Fibroblast of villous mesenchyme (primary cell): ENCODE measurements at regions not wholly inside any gene's neighbourhood (a gene's known extent, or its start where the extent isn't known, plus 50 kb on each side); places are given as distances from the start of the nearest gene placed in this dataset.

Experiments
- DNase-seq: peaks from one replicate; pipeline ENCODE4 v3.0.0-alpha.2; 2010; ENCODE audit warnings: low read depth
- H3K4me3 ChIP-seq: 2 replicates; pipeline ENCODE4 v1.5.1; 2011; ENCODE audit warnings: low read depth, mild to moderate bottlenecking, low read length
- CTCF ChIP-seq: IDR thresholded peaks from 2 replicates; pipeline ENCODE4 v1.5.1; 2012; ENCODE audit warnings: low read depth, mild to moderate bottlenecking, low read length; ENCODE audit not compliant: insufficient read depth

GRCh38 chr18:75120521-75120920 is 88.4 kb downstream of the PTGR3 start:
- no peak for DNase-seq
- no peak for TF ChIP-seq CTCF
- H3K4me3 ChIP-seq = no peak overlapping the region

GRCh38 chr18:75116809-75117208 is 92.1 kb downstream of the PTGR3 start:
- DNase-seq = no peak
- H3K4me3 ChIP-seq = no peak overlapping the region
- TF ChIP-seq CTCF = no peak

GRCh38 chr18:75116165-75116564 is 92.8 kb downstream of the PTGR3 start:
- DNase-seq = no peak
- no peak overlapping the region for H3K4me3 ChIP-seq
- no peak for TF ChIP-seq CTCF

- no peak for DNase-seq
- no peak overlapping the region for H3K4me3 ChIP-seq
- TF ChIP-seq CTCF = no peak
Measured at GRCh38 chr18:75115514-75115913, 93.4 kb downstream of the PTGR3 start.
